Heart left ventricle (tissue), 13 donors: ENCODE measurements at regions not wholly inside any gene's neighbourhood (a gene's known extent, or its start where the extent isn't known, plus 50 kb on each side); places are given as distances from the start of the nearest gene placed in this dataset.

Source experiments
- POLR2A ChIP-seq, 2 donors: fragments of 450-650 bp; IDR thresholded peaks; one replicate each; pipeline ENCODE4 v1.6.1; 2017; ENCODE audit warnings: antibody characterized with exemption in 2 of 2, mild to moderate bottlenecking in 2 of 2, moderate library complexity in 2 of 2
- TF ChIP-seq, protein P1 (sequence below), 12 donors: fragments of 200-600 bp; sonication (generic) in 4 of 12; IDR thresholded peaks; one replicate each; pipeline versions ENCODE4 v1.5.0 to v1.8.0; 2018 to 2022; ENCODE audit warnings: antibody characterized with exemption in 12 of 12, mild to moderate bottlenecking in 5 of 12
- donor health status: ischemic (EF 13 %, LVEDD 7.1; RV severe dilation, severe dysfunction).
- donor health status: DM: no; HTN: yes; CAD: no.
- donor health status: DM: no; HTN: no; CAD: no.
- donor health status: ischemic (EF 25% LVEDD 6.9; RV normal size, moderate dysfunction).
- donor health status: ischemic (EF 25% LVEDD 5.7; RV mildly dilated, moderate dysfunction).
- donor health status: ischemic (EF 35%, LVEDD 5.7; RV mildly dilated, moderate dysfunction).
- donor health status: nonischemic (EF 11% LVEDD 7.7; RV severe dilation, severe dysfunction).
- donor health status: DM: yes; HTN: yes; CAD: no.
- donor health status: PGD.
- donor health status: ischemic (EF 29% LVEDD 5.4; RV normal size, mild dysfunction).
- donor health status: nonischemic (EF 23%, LVEDD 6.1; RV moderate dilation, normal function).

DNA sequence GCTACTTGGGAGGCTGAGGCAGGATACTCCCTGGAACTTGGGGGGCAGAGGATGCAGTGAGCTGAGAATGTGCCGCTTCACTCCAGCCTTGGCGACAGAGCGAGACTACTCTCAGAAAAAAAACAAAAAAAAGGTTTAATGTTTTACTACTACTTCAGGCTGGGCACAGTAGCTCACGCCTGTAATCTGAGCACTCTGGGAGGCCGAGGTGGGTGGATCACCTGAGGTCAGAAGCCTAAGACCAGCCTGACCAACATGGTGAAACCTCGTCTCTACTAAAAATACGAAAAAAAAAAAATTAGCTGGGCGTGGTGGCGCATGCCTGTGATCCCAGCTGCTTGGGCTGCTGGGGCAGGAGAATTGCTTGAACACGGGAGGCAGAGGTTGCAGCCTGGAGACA is 75.7 kb upstream of the ATIC start:
- TF ChIP-seq, protein P1, sequence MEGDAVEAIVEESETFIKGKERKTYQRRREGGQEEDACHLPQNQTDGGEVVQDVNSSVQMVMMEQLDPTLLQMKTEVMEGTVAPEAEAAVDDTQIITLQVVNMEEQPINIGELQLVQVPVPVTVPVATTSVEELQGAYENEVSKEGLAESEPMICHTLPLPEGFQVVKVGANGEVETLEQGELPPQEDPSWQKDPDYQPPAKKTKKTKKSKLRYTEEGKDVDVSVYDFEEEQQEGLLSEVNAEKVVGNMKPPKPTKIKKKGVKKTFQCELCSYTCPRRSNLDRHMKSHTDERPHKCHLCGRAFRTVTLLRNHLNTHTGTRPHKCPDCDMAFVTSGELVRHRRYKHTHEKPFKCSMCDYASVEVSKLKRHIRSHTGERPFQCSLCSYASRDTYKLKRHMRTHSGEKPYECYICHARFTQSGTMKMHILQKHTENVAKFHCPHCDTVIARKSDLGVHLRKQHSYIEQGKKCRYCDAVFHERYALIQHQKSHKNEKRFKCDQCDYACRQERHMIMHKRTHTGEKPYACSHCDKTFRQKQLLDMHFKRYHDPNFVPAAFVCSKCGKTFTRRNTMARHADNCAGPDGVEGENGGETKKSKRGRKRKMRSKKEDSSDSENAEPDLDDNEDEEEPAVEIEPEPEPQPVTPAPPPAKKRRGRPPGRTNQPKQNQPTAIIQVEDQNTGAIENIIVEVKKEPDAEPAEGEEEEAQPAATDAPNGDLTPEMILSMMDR (IDR thresholded peaks at IDR 0.05), result no peak
- no peak for TF ChIP-seq POLR2A (IDR thresholded peaks at IDR 0.05)
